Esophagus (tissue), 2 donors: ENCODE measurements at regions not wholly inside any gene's neighbourhood (a gene's known extent, or its start where the extent isn't known, plus 50 kb on each side); places are given as distances from the start of the nearest gene placed in this dataset.
"Not testable (repeated sequence)": the region's sequence is repeated elsewhere in the genome, so short reads cannot be mapped to it uniquely, and the experiment has no call there.

Source experiments
- H3K27ac ChIP-seq, 2 donors: one replicate each; pipeline ENCODE4 v1.5.1; 2013; ENCODE audit warnings: low read depth in 2 of 2, mild to moderate bottlenecking in 2 of 2, inconsistent platforms in 1 of 2, low read length in 1 of 2, moderate library complexity in 1 of 2
- H3K27me3 ChIP-seq, 2 donors: one replicate each; pipeline ENCODE4 v1.6.1; 2013; ENCODE audit warnings: low read length in 2 of 2, control low read depth in 1 of 2, mild to moderate bottlenecking in 1 of 2; ENCODE audit not compliant: insufficient read depth in 2 of 2, control insufficient read depth in 1 of 2
- H3K36me3 ChIP-seq, 2 donors: one replicate each; pipeline ENCODE4 v1.6.1; 2013; ENCODE audit warnings: low read length in 1 of 2; ENCODE audit not compliant: control insufficient read depth in 2 of 2, insufficient read depth in 2 of 2
- H3K4me1 ChIP-seq, 2 donors: one replicate each; pipeline ENCODE4 v1.6.1; 2013; ENCODE audit warnings: low read length in 1 of 2; ENCODE audit not compliant: control insufficient read depth in 2 of 2, insufficient read depth in 2 of 2
- H3K4me3 ChIP-seq, 2 donors: one replicate each; pipeline ENCODE4 v1.5.1; 2013; ENCODE audit warnings: low read length in 2 of 2, mild to moderate bottlenecking in 2 of 2, low read depth in 1 of 2, moderate library complexity in 1 of 2
- H3K9me3 ChIP-seq, 2 donors: one replicate each; pipeline ENCODE4 v1.6.1; 2013; ENCODE audit warnings: mild to moderate bottlenecking in 2 of 2, low read depth in 1 of 2, low read length in 1 of 2, moderate library complexity in 1 of 2; ENCODE audit not compliant: control insufficient read depth in 2 of 2, insufficient read depth in 1 of 2
- WGBS, 2 donors: extraction: QIAGEN DNeasy Blood & Tissue Kit; methylation state at CpG; one replicate each; pipeline ENCODE4 v1.1.7; 2013; 5-methylcytosine and 5-hydroxymethylcytosine counted together
- donor health status: healthy with polysubstance abuse.
- donor health status: Bipolar disorder and iron deficiency.

- 88 to 100% methylated on average over 1 of the region's 3 CpGs for WGBS, 2 donors
- not testable (repeated sequence) for H3K4me1 ChIP-seq, H3K4me3 ChIP-seq, H3K9me3 ChIP-seq, H3K27me3 ChIP-seq, H3K27ac ChIP-seq, H3K36me3 ChIP-seq
These were observed 175.2 kb upstream of the PLGLB1 start for GRCh38 chr2:87196720-87197388.

GRCh38 chr2:87198422-87198821, 176.8 kb upstream of the PLGLB1 start:
- H3K4me1 ChIP-seq, H3K4me3 ChIP-seq, H3K27me3 ChIP-seq, H3K36me3 ChIP-seq, H3K27ac ChIP-seq, H3K9me3 ChIP-seq: not testable (repeated sequence)
- 49 to 50% methylated on average over 2 of the region's 2 CpGs for WGBS, 2 donors

- not testable (repeated sequence) for H3K9me3 ChIP-seq, H3K36me3 ChIP-seq, H3K27me3 ChIP-seq, H3K27ac ChIP-seq, H3K4me1 ChIP-seq, H3K4me3 ChIP-seq
- 93 to 96% methylated on average over 3 to 4 of the region's 9 CpGs for WGBS, 2 donors
These were observed 177.6 kb upstream of the PLGLB1 start for GRCh38 chr2:87199228-87199627.

- not testable (repeated sequence) for H3K27ac ChIP-seq, H3K36me3 ChIP-seq, H3K4me1 ChIP-seq, H3K4me3 ChIP-seq, H3K9me3 ChIP-seq, H3K27me3 ChIP-seq
- WGBS, 2 donors = 87 to 89% methylated on average over 3 to 6 of the region's 8 CpGs
These were observed 183.0 kb upstream of the PLGLB1 start for GRCh38 chr2:87204569-87205147.

GRCh38 chr2:87212938-87213337, 191.3 kb upstream of the PLGLB1 start:
- H3K4me1 ChIP-seq, H3K36me3 ChIP-seq, H3K9me3 ChIP-seq, H3K27me3 ChIP-seq, H3K27ac ChIP-seq, H3K4me3 ChIP-seq: not testable (repeated sequence)
- WGBS, 2 donors = 61 to 72% methylated on average over 2 of the region's 3 CpGs

- not testable (repeated sequence) for H3K27ac ChIP-seq, H3K9me3 ChIP-seq, H3K4me3 ChIP-seq, H3K4me1 ChIP-seq, H3K27me3 ChIP-seq, H3K36me3 ChIP-seq
- WGBS, 2 donors = 86 to 97% methylated on average over 2 of the region's 4 CpGs
These were observed 195.4 kb upstream of the PLGLB1 start for GRCh38 chr2:87217005-87217404.

GRCh38 chr2:87217741-87218410, 196.2 kb upstream of the PLGLB1 start:
- H3K9me3 ChIP-seq, H3K4me1 ChIP-seq, H3K27ac ChIP-seq, H3K36me3 ChIP-seq, H3K4me3 ChIP-seq, H3K27me3 ChIP-seq: not testable (repeated sequence)
- 20 to 22% methylated on average over 8 to 9 of the region's 21 CpGs for WGBS, 2 donors

- not testable (repeated sequence) for H3K27ac ChIP-seq, H3K36me3 ChIP-seq, H3K9me3 ChIP-seq, H3K4me3 ChIP-seq, H3K27me3 ChIP-seq, H3K4me1 ChIP-seq
- 79 to 80% methylated on average over 9 of the region's 9 CpGs for WGBS, 2 donors
These were observed 199.0 kb upstream of the PLGLB1 start for GRCh38 chr2:87220651-87221050.

- WGBS, 2 donors = 83 to 84% methylated on average over 7 of the region's 7 CpGs
- H3K27ac ChIP-seq = not testable (repeated sequence)
These were observed 200.5 kb upstream of the PLGLB1 start for GRCh38 chr2:87222131-87222530.

GRCh38 chr2:87223873-87224272, 202.2 kb upstream of the PLGLB1 start:
- H3K27ac ChIP-seq, H3K9me3 ChIP-seq, H3K36me3 ChIP-seq, H3K27me3 ChIP-seq, H3K4me1 ChIP-seq, H3K4me3 ChIP-seq: not testable (repeated sequence)
- WGBS, 2 donors = 40 to 44% methylated on average over 2 of the region's 3 CpGs

More at GRCh38 chr2:87222131-87222530, 200.5 kb upstream of the PLGLB1 start:
- not testable (repeated sequence) for H3K9me3 ChIP-seq, H3K4me1 ChIP-seq, H3K27me3 ChIP-seq, H3K4me3 ChIP-seq, H3K36me3 ChIP-seq
